Stimulated activated CD8-positive, alpha-beta memory T cell treated with anti-CD3 and anti-CD28 coated beads, Interleukin-15, amount 100 ng/mL, for 24 hours (primary cell): ENCODE measurements at regions not wholly inside any gene's neighbourhood (a gene's known extent, or its start where the extent isn't known, plus 50 kb on each side); places are given as distances from the start of the nearest gene placed in this dataset.

Experiments
- DNase-seq: peaks from one replicate; pipeline ENCODE4 v3.0.0-alpha.2; 2020; ENCODE audit warnings: low read depth

- DNase-seq = no peak
These were observed 51.1 kb upstream of the NHSL1 start for GRCh38 chr6:138550346-138550767.

GRCh38 chr6:138554146-138554545 is 54.9 kb upstream of the NHSL1 start:
- DNase-seq = no peak

GRCh38 chr6:138555421-138555988 is 56.2 kb upstream of the NHSL1 start:
- no peak for DNase-seq

- no peak for DNase-seq
These were observed 57.9 kb upstream of the NHSL1 start for GRCh38 chr6:138557147-138557546.

GRCh38 chr6:138559143-138559542 is 59.8 kb upstream of the NHSL1 start:
- no peak for DNase-seq

GRCh38 chr6:138560130-138560860 is 61.0 kb upstream of the NHSL1 start:
- DNase-seq = no peak

GRCh38 chr6:138562691-138563090 is 63.4 kb upstream of the NHSL1 start:
- no peak for DNase-seq

GRCh38 chr6:138563231-138563630 is 63.9 kb upstream of the NHSL1 start:
- DNase-seq = no peak

GRCh38 chr6:138563650-138564049 is 64.4 kb upstream of the NHSL1 start:
- no peak for DNase-seq

GRCh38 chr6:138564170-138564721 is 65.0 kb upstream of the NHSL1 start:
- no peak for DNase-seq

- DNase-seq = no peak
These were observed 67.8 kb upstream of the NHSL1 start for GRCh38 chr6:138567052-138567451.

- no peak for DNase-seq
These were observed 69.7 kb upstream of the NHSL1 start for GRCh38 chr6:138568997-138569396.

- DNase-seq = no peak
These were observed 70.3 kb upstream of the NHSL1 start for GRCh38 chr6:138569554-138569953.

GRCh38 chr6:138569970-138570724 is 70.9 kb upstream of the NHSL1 start:
- DNase-seq = no peak

- no peak for DNase-seq
These were observed 71.4 kb upstream of the NHSL1 start for GRCh38 chr6:138570725-138571029.

- DNase-seq = no peak
These were observed 71.9 kb upstream of the NHSL1 start for GRCh38 chr6:138571181-138571580.

GRCh38 chr6:138571585-138572166 is 72.4 kb upstream of the NHSL1 start:
- no peak for DNase-seq

- DNase-seq = no peak
These were observed 73.0 kb upstream of the NHSL1 start for GRCh38 chr6:138572167-138572875.

- DNase-seq = no peak
These were observed 73.6 kb upstream of the NHSL1 start for GRCh38 chr6:138572885-138573284.

- no peak for DNase-seq
These were observed 76.0 kb upstream of the NHSL1 start for GRCh38 chr6:138575257-138575656.

GRCh38 chr6:138576313-138576712 is 77.0 kb upstream of the NHSL1 start:
- DNase-seq = no peak
